MM.1S (cell line): ENCODE measurements at regions not wholly inside any gene's neighbourhood (a gene's known extent, or its start where the extent isn't known, plus 50 kb on each side); places are given as distances from the start of the nearest gene placed in this dataset.

Experiments used
- DNase-seq: peaks from one replicate; pipeline ENCODE4 v3.0.0-alpha.2; 2015
- H2AFZ ChIP-seq: fragments of 300-600 bp; sonication (generic); 2 replicates; pipeline ENCODE4 v1.6.0; 2016; ENCODE audit warnings: antibody characterized with exemption, low read length
- H3F3A ChIP-seq: fragments of 300-600 bp; sonication (generic); 2 replicates; pipeline ENCODE4 v1.6.1; 2016; ENCODE audit warnings: mild to moderate bottlenecking, antibody characterized with exemption, low read length, moderate library complexity, mixed read lengths; ENCODE audit not compliant: insufficient read depth
- H3K27ac ChIP-seq: fragments of 300-600 bp; sonication (generic); 2 replicates; pipeline ENCODE4 v1.5.1; 2016; ENCODE audit warnings: mild to moderate bottlenecking, low read length
- H3K27me3 ChIP-seq: fragments of 300-600 bp; sonication (generic); replicated peaks from 2 replicates; pipeline ENCODE4 v1.6.0; 2016; ENCODE audit warnings: low read length; ENCODE audit not compliant: insufficient read depth
- H3K36me3 ChIP-seq: fragments of 300-600 bp; sonication (generic); replicated peaks from 2 replicates; pipeline ENCODE4 v1.6.1; 2016; ENCODE audit warnings: mild to moderate bottlenecking, low read length, mixed read lengths; ENCODE audit not compliant: insufficient read depth
- H3K4me1 ChIP-seq: fragments of 300-600 bp; sonication (generic); 2 replicates; pipeline ENCODE4 v1.6.1; 2016; ENCODE audit warnings: low read length, mixed read lengths
- H3K4me2 ChIP-seq: fragments of 300-600 bp; sonication (generic); 2 replicates; pipeline ENCODE4 v1.6.0; 2016; ENCODE audit warnings: low read depth, low read length
- H3K4me3 ChIP-seq: fragments of 300-600 bp; sonication (generic); 2 replicates; pipeline ENCODE4 v1.5.1; 2016; ENCODE audit warnings: low read length, mixed read lengths
- H3K79me2 ChIP-seq: fragments of 300-600 bp; sonication (generic); 2 replicates; pipeline ENCODE4 v1.6.1; 2016; ENCODE audit warnings: mixed run types, low read length, mixed read lengths
- H3K9ac ChIP-seq: fragments of 300-600 bp; sonication (generic); 2 replicates; pipeline ENCODE4 v1.6.1; 2016; ENCODE audit warnings: low read length, mixed read lengths
- H3K9me2 ChIP-seq: fragments of 300-600 bp; sonication (generic); replicated peaks from 2 replicates; pipeline ENCODE4 v1.6.1; 2016; ENCODE audit warnings: mild to moderate bottlenecking, low read length, mixed read lengths; ENCODE audit not compliant: insufficient read depth
- H3K9me3 ChIP-seq: fragments of 300-600 bp; sonication (generic); replicated peaks from 2 replicates; pipeline ENCODE4 v1.6.1; 2016; ENCODE audit warnings: mild to moderate bottlenecking, low read length, mixed read lengths; ENCODE audit not compliant: insufficient read depth
- H4K20me1 ChIP-seq: fragments of 300-600 bp; sonication (generic); 2 replicates; pipeline ENCODE4 v1.6.1; 2016; ENCODE audit warnings: mild to moderate bottlenecking, low read length, moderate library complexity, mixed read lengths; ENCODE audit not compliant: insufficient read depth
- CTCF ChIP-seq: fragments of 300-600 bp; sonication (generic); IDR thresholded peaks from 2 replicates; pipeline ENCODE4 v1.5.1; 2016; ENCODE audit warnings: antibody characterized with exemption, low read length, mixed read lengths
- EZH2 ChIP-seq: fragments of 300-600 bp; sonication (generic); optimal IDR thresholded peaks from 2 replicates; pipeline ENCODE3; 2017; ENCODE audit warnings: low read depth, mild to moderate bottlenecking, antibody characterized with exemption, low read length, mixed read lengths
- EZH2phosphoT487 ChIP-seq: fragments of 300-600 bp; sonication (generic); IDR thresholded peaks from 2 replicates; pipeline ENCODE4 v1.6.1; 2018; ENCODE audit warnings: antibody characterized with exemption, low read length

DNA sequence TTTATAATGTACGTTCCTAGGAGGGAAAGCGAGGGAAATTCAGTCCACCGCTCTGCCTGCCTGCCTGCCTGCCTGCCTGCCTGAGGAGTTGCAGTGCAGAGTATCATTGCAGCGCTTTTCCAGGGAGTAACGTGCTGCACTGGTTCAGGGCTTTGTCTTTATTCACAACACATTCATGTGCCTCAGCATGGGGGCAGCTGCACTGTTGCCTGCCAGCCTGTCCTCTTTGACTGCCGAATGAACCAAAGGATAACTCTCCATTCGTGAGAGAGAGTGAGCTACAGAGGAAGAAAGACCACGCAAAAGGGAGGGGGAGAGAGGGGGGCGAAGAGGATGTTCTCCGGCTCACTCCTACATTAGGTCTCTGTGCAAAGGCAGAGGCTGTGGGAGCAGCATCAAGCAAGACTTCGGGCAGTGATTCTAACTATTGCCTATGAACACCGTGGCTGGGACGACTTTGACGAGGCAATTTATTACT is 791.2 kb downstream of the MAT2B start:
- TF ChIP-seq EZH2 = no peak
- no peak for TF ChIP-seq EZH2phosphoT487
- no peak for TF ChIP-seq CTCF
- Histone ChIP-seq H3K4me3 (no peak overlapping the region), H3K4me2 (no peak overlapping the region; the same call in 1 of the 2 replicates), H3K27ac (no peak overlapping the region), H3K9me2 (no peaks in the 10 kb centered on the region), H3F3A (0 out of 2 replicates have a peak, but pooled peaks cover 1% of the 10 kb centered on the region), H3K36me3 (no peaks in the 10 kb centered on the region), H4K20me1 (no peaks in the 10 kb centered on the region), H3K79me2 (no peaks in the 10 kb centered on the region), H3K9me3 (no peaks in the 10 kb centered on the region; the same call in 1 of the 2 replicates), H3K9ac (no peak overlapping the region), H3K4me1 (peaks cover 20% of the 10 kb centered on the region), H2AFZ (no peak overlapping the region), H3K27me3 (no peaks in the 10 kb centered on the region)
- DNase-seq = no peak

DNA sequence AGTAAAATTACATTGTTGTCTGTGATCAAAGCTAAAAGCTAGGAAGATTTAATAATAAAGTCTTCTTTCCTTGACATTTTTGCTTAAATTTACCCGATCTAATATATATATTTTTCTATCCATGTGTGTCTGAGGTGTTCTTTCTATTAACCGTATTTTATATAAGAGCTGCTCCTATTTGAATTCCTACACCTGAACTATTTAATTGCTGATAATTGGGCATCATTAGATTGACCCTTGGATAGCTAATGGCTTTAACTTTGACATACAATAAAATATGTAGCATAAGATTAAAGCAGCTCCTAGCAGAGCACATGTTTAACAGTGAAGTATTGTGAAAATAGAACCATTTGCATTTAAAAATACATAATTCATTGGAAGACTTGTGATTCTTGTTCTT is 792.7 kb downstream of the MAT2B start:
- H3K27ac ChIP-seq = no peak overlapping the region
- H3K27me3 ChIP-seq = no peaks in the 10 kb centered on the region
- no peaks in the 10 kb centered on the region for H3K36me3 ChIP-seq
- H3F3A ChIP-seq = 0 out of 2 replicates have a peak, but pooled peaks cover 5% of the 10 kb centered on the region
- peaks cover 29% of the 10 kb centered on the region for H3K4me1 ChIP-seq
- H3K79me2 ChIP-seq = no peaks in the 10 kb centered on the region
- no peak for DNase-seq
- H3K4me2 ChIP-seq = no peak overlapping the region
- TF ChIP-seq EZH2phosphoT487 (no peak), EZH2 (no peak), CTCF (no peak)
- no peaks in the 10 kb centered on the region for H3K9me2 ChIP-seq
- H3K9me3 ChIP-seq = no peaks in the 10 kb centered on the region; the same call in 1 of the 2 replicates
- no peak overlapping the region for H2AFZ ChIP-seq
- no peak overlapping the region for H3K9ac ChIP-seq
- H4K20me1 ChIP-seq = no peaks in the 10 kb centered on the region
- no peak overlapping the region for H3K4me3 ChIP-seq

- Histone ChIP-seq H3K27ac (no peak overlapping the region), H3K9ac (no peak overlapping the region), H3K4me3 (no peak overlapping the region), H3K9me2 (no peaks in the 10 kb centered on the region), H3F3A (0 out of 2 replicates have a peak, but pooled peaks cover 5% of the 10 kb centered on the region), H3K9me3 (no peaks in the 10 kb centered on the region), H3K36me3 (no peaks in the 10 kb centered on the region), H4K20me1 (no peaks in the 10 kb centered on the region), H3K4me2 (no peak overlapping the region), H2AFZ (no peak overlapping the region), H3K79me2 (no peaks in the 10 kb centered on the region), H3K4me1 (peaks cover 27% of the 10 kb centered on the region), H3K27me3 (no peaks in the 10 kb centered on the region)
- TF ChIP-seq CTCF (no peak), EZH2 (no peak), EZH2phosphoT487 (no peak)
- DNase-seq = no peak
These were observed 794.9 kb downstream of the MAT2B start for GRCh38 chr5:164300295-164300694.
